ENCODE measurements at regions not wholly inside any gene's neighbourhood (a gene's known extent, or its start where the extent isn't known, plus 50 kb on each side); places are given as distances from the start of the nearest gene placed in this dataset.

- ATAC-seq (no peak), DNase-seq (no peak)
- H3K4me1 ChIP-seq = no peaks in the 10 kb centered on the region
- in situ Hi-C loops (cut with MboI; ENCODE audit: low sequenced_read_pairs in 4 of 4) (no loop called here), intact Hi-C loops (cut with DNase I; ENCODE audit: low total_unique reads) (no loop called here)
- no peaks in the 10 kb centered on the region for H3K27me3 ChIP-seq
- no peak overlapping the region for H3K4me3 ChIP-seq
- TF ChIP-seq POLR2A (IDR thresholded peaks at IDR 0.05) (no peak), CTCF (IDR thresholded peaks at IDR 0.05 in 4 of 5, conservative IDR thresholded peaks at IDR 0.05 in 1 of 5) (no peak)
- H3K36me3 ChIP-seq = no peaks in the 10 kb centered on the region
- no peak overlapping the region for H3K27ac ChIP-seq
- no peaks in the 10 kb centered on the region for H3K9me3 ChIP-seq
Observed at GRCh38 chr6:169339025-169339424, 85.4 kb upstream of the THBS2 start.

GRCh38 chr6:169337886-169338445, 84.3 kb upstream of the THBS2 start:
- H3K36me3 ChIP-seq = no peaks in the 10 kb centered on the region
- no peaks in the 10 kb centered on the region for H3K9me3 ChIP-seq
- no peaks in the 10 kb centered on the region for H3K27me3 ChIP-seq
- in situ Hi-C loops (cut with MboI; ENCODE audit: low sequenced_read_pairs in 4 of 4) (no loop called here), intact Hi-C loops (cut with DNase I; ENCODE audit: low total_unique reads) (no loop called here)
- H3K4me3 ChIP-seq = no peak overlapping the region
- DNase-seq (no peak), ATAC-seq (no peak)
- H3K27ac ChIP-seq = no peak overlapping the region
- TF ChIP-seq CTCF (IDR thresholded peaks at IDR 0.05 in 4 of 5, conservative IDR thresholded peaks at IDR 0.05 in 1 of 5) = no peak
- TF ChIP-seq POLR2A (IDR thresholded peaks at IDR 0.05) = no peak
- no peaks in the 10 kb centered on the region for H3K4me1 ChIP-seq

GRCh38 chr6:169335301-169335700, 81.7 kb upstream of the THBS2 start:
- peaks cover 0 to 3% (median 0%) of the 10 kb centered on the region in 3 donors for H3K27me3 ChIP-seq
- no peaks in the 10 kb centered on the region for H3K4me1 ChIP-seq
- TF ChIP-seq CTCF (IDR thresholded peaks at IDR 0.05 in 4 of 5, conservative IDR thresholded peaks at IDR 0.05 in 1 of 5) = no peak
- no peak for TF ChIP-seq POLR2A (IDR thresholded peaks at IDR 0.05)
- in situ Hi-C loops (cut with MboI; ENCODE audit: low sequenced_read_pairs in 4 of 4) = no loop called here
- no peak overlapping the region for H3K4me3 ChIP-seq
- no peaks in the 10 kb centered on the region for H3K36me3 ChIP-seq
- DNase-seq (no peak), ATAC-seq (no peak)
- intact Hi-C loops (cut with DNase I; ENCODE audit: low total_unique reads) = no loop called here
- H3K9me3 ChIP-seq = no peaks in the 10 kb centered on the region
- H3K27ac ChIP-seq = no peak overlapping the region

- intact Hi-C loops (cut with DNase I; ENCODE audit: low total_unique reads) (no loop called here), in situ Hi-C loops (cut with MboI; ENCODE audit: low sequenced_read_pairs in 4 of 4) (no loop called here)
- Histone ChIP-seq H3K27me3 (peaks cover 0 to 3% (median 0%) of the 10 kb centered on the region in 3 donors), H3K36me3 (no peaks in the 10 kb centered on the region), H3K4me3 (no peak overlapping the region), H3K9me3 (no peaks in the 10 kb centered on the region), H3K4me1 (no peaks in the 10 kb centered on the region), H3K27ac (no peak overlapping the region)
- ATAC-seq = no peak
- TF ChIP-seq CTCF (IDR thresholded peaks at IDR 0.05 in 4 of 5, conservative IDR thresholded peaks at IDR 0.05 in 1 of 5) (no peak), POLR2A (IDR thresholded peaks at IDR 0.05) (no peak)
- DNase-seq = no peak
Observed at GRCh38 chr6:169332250-169332649, 78.6 kb upstream of the THBS2 start.
